H9 (cell line): ENCODE measurements at regions not wholly inside any gene's neighbourhood (a gene's known extent, or its start where the extent isn't known, plus 50 kb on each side); places are given as distances from the start of the nearest gene placed in this dataset.

Source experiments
- DNase-seq: peaks from one replicate; pipeline ENCODE4 v3.0.0-alpha.2; 2017
- H2AFZ ChIP-seq: one replicate; pipeline ENCODE4 v1.6.1; 2013; ENCODE audit warnings: mild to moderate bottlenecking, low read length, control low read depth, moderate library complexity
- H2AK5ac ChIP-seq: 2 replicates; pipeline ENCODE4 v1.6.1; 2013; ENCODE audit warnings: low read length, control low read depth, mixed read lengths; ENCODE audit not compliant: insufficient read length
- H2BK120ac ChIP-seq: one replicate; pipeline ENCODE4 v1.6.1; 2013; ENCODE audit warnings: low read depth, mild to moderate bottlenecking, low read length, control low read depth, inconsistent platforms; ENCODE audit not compliant: poor library complexity, severe bottlenecking
- H2BK12ac ChIP-seq: 2 replicates; pipeline ENCODE4 v1.6.1; 2013; ENCODE audit warnings: low read length, control low read depth, mixed read lengths, low read depth; ENCODE audit not compliant: insufficient read length
- H2BK15ac ChIP-seq: 2 replicates; pipeline ENCODE4 v1.6.1; 2013; ENCODE audit warnings: low read depth, low read length, control low read depth
- H2BK20ac ChIP-seq: one replicate; pipeline ENCODE4 v1.6.1; 2013; ENCODE audit warnings: low read depth, mild to moderate bottlenecking, low read length, control low read depth, inconsistent platforms; ENCODE audit not compliant: poor library complexity, severe bottlenecking
- H2BK5ac ChIP-seq: 2 replicates; pipeline ENCODE4 v1.6.1; 2013; ENCODE audit warnings: low read length, control low read depth, mixed read lengths; ENCODE audit not compliant: insufficient read length
- H3K14ac ChIP-seq: 2 replicates; pipeline ENCODE4 v1.6.1; 2013; ENCODE audit warnings: low read length, control low read depth; ENCODE audit not compliant: insufficient read depth
- H3K18ac ChIP-seq: 2 replicates; pipeline ENCODE4 v1.6.1; 2013; ENCODE audit warnings: low read depth, mild to moderate bottlenecking, mixed read lengths, low read length, control low read depth; ENCODE audit not compliant: insufficient read length
- H3K23ac ChIP-seq: 2 replicates; pipeline ENCODE4 v1.6.1; 2013; ENCODE audit warnings: low read length, control low read depth, mixed read lengths, low read depth; ENCODE audit not compliant: insufficient read length
- H3K23me2 ChIP-seq: 2 replicates; pipeline ENCODE4 v1.6.1; 2013; ENCODE audit warnings: low read depth, mild to moderate bottlenecking, mixed read lengths, low read length, control low read depth; ENCODE audit not compliant: insufficient read length, poor library complexity, severe bottlenecking
- H3K27ac ChIP-seq: 2 replicates; pipeline ENCODE4 v1.5.1; 2013; ENCODE audit warnings: low read length, control low read depth, mixed read lengths, low read depth; ENCODE audit not compliant: insufficient read length
- H3K27me3 ChIP-seq: 2 replicates; pipeline ENCODE4 v1.6.1; 2013; ENCODE audit warnings: low read length, control low read depth, inconsistent platforms; ENCODE audit not compliant: insufficient read depth
- H3K4ac ChIP-seq: 2 replicates; pipeline ENCODE4 v1.6.1; 2013; ENCODE audit warnings: low read depth, mild to moderate bottlenecking, control low read depth, inconsistent platforms, low read length, moderate library complexity
- H3K4me1 ChIP-seq: 2 replicates; pipeline ENCODE4 v1.6.1; 2013; ENCODE audit warnings: low read length, control low read depth, inconsistent platforms; ENCODE audit not compliant: insufficient read depth
- H3K4me2 ChIP-seq: 2 replicates; pipeline ENCODE4 v1.6.1; 2013; ENCODE audit warnings: low read length, control low read depth, mixed read lengths; ENCODE audit not compliant: insufficient read length, insufficient read depth
- H3K56ac ChIP-seq: 2 replicates; pipeline ENCODE4 v1.6.1; 2013; ENCODE audit warnings: low read depth, mild to moderate bottlenecking, mixed read lengths, low read length, control low read depth; ENCODE audit not compliant: insufficient read length
- H3K79me1 ChIP-seq: 2 replicates; pipeline ENCODE4 v1.6.1; 2013; ENCODE audit warnings: low read depth, mild to moderate bottlenecking, moderate library complexity, low read length, control low read depth, inconsistent platforms; ENCODE audit not compliant: insufficient read depth, poor library complexity, severe bottlenecking
- H3K79me2 ChIP-seq: 2 replicates; pipeline ENCODE4 v1.6.1; 2013; ENCODE audit warnings: low read length, control low read depth, inconsistent platforms; ENCODE audit not compliant: insufficient read depth
- H3K9ac ChIP-seq: 2 replicates; pipeline ENCODE4 v1.6.1; 2013; ENCODE audit warnings: low read length, control low read depth, mixed read lengths; ENCODE audit not compliant: insufficient read length; ENCODE audit errors: extremely low read depth
- H3K9me3 ChIP-seq: one replicate; pipeline ENCODE4 v1.6.1; 2013; ENCODE audit warnings: low read depth, low read length, inconsistent platforms; ENCODE audit not compliant: control insufficient read depth
- H3T11ph ChIP-seq: one replicate; pipeline ENCODE4 v1.6.1; 2013; ENCODE audit warnings: mild to moderate bottlenecking, low read length, control low read depth, inconsistent platforms
- H4K20me1 ChIP-seq: one replicate; pipeline ENCODE4 v1.6.1; 2013; ENCODE audit not compliant: control insufficient read depth, insufficient read length, insufficient read depth
- H4K5ac ChIP-seq: 2 replicates; pipeline ENCODE4 v1.6.1; 2013; ENCODE audit warnings: low read depth, mild to moderate bottlenecking, mixed read lengths, low read length, control low read depth; ENCODE audit not compliant: insufficient read length
- H4K8ac ChIP-seq: replicated peaks from 2 replicates; pipeline ENCODE4 v1.6.1; 2013; ENCODE audit warnings: low read length, control low read depth, mixed read lengths, low read depth; ENCODE audit not compliant: insufficient read length
- H4K91ac ChIP-seq: 2 replicates; pipeline ENCODE4 v1.6.1; 2013; ENCODE audit warnings: low read depth, mild to moderate bottlenecking, moderate library complexity, mixed read lengths, low read length, control low read depth; ENCODE audit not compliant: insufficient read length
- H3K27ac Mint-ChIP-seq, 3 experiments: 2 replicates in 2 of 3; 3 replicates in 1 of 3; pipeline ENCODE4 v1.8.0; 2020 to 2021; ENCODE audit warnings: mixed read lengths in 3 of 3, mild to moderate bottlenecking in 1 of 3, moderate library complexity in 1 of 3
- H3K27me3 Mint-ChIP-seq: 2 replicates; pipeline ENCODE4 v1.8.0; 2021; ENCODE audit warnings: low read depth, mild to moderate bottlenecking, moderate library complexity, mixed read lengths
- H3K36me3 Mint-ChIP-seq, 3 experiments: 2 replicates in 2 of 3; 3 replicates in 1 of 3; pipeline ENCODE4 v1.8.0; 2020 to 2021; ENCODE audit warnings: low read depth in 3 of 3, mixed read lengths in 3 of 3; ENCODE audit not compliant: insufficient read depth in 1 of 3
- H3K4me1 Mint-ChIP-seq, 2 experiments: 2 replicates each; pipeline ENCODE4 v1.8.0; 2020; ENCODE audit warnings: mixed read lengths in 2 of 2
- H3K4me3 Mint-ChIP-seq, 2 experiments: 2 replicates in 1 of 2; 3 replicates in 1 of 2; pipeline ENCODE4 v1.8.0; 2020 to 2021; ENCODE audit warnings: mild to moderate bottlenecking in 2 of 2, mixed read lengths in 2 of 2, moderate library complexity in 1 of 2
- H3K9me3 Mint-ChIP-seq, 2 experiments: 2 replicates in 1 of 2; 3 replicates in 1 of 2; pipeline ENCODE4 v1.8.0; 2020; ENCODE audit warnings: mild to moderate bottlenecking in 2 of 2, mixed read lengths in 2 of 2, moderate library complexity in 1 of 2
- WGBS: extraction: QIAGEN DNeasy Blood & Tissue Kit; methylation state at CpG from one replicate; pipeline ENCODE4 v1.1.7; 2013; ENCODE audit warnings: missing lambda C conversion rate, low lambda C conversion rate, mixed read lengths; ENCODE audit not compliant: insufficient read length; ENCODE audit errors: extremely low coverage; 5-methylcytosine and 5-hydroxymethylcytosine counted together
- TF ChIP-seq, protein P1 (sequence below): fragments of 200-600 bp; sonication (generic); conservative IDR thresholded peaks from 3 replicates; pipeline ENCODE4 v1.8.0; 2021; ENCODE audit warnings: antibody characterized with exemption, mild to moderate bottlenecking

DNA sequence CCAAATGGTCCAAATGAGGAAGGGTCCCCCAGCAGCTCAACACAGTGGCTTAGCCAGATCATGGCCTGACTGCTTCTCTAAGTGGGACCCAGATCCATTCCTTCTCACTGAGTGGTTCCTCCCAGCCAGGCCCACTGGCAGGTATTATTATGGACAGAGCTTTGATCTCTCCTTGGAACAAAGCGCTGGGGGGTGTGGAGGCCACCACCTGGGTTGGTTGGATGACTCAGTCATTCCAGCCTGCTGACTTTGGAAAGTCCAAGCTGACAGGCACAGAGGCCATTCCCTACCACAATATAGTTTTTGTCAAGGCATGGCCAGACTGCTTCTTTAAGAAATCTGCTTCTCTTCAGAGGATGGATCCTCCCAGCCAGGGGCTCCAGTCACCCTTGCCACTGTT is 341.1 kb downstream of the BTG1 start:
- TF ChIP-seq, protein P1, sequence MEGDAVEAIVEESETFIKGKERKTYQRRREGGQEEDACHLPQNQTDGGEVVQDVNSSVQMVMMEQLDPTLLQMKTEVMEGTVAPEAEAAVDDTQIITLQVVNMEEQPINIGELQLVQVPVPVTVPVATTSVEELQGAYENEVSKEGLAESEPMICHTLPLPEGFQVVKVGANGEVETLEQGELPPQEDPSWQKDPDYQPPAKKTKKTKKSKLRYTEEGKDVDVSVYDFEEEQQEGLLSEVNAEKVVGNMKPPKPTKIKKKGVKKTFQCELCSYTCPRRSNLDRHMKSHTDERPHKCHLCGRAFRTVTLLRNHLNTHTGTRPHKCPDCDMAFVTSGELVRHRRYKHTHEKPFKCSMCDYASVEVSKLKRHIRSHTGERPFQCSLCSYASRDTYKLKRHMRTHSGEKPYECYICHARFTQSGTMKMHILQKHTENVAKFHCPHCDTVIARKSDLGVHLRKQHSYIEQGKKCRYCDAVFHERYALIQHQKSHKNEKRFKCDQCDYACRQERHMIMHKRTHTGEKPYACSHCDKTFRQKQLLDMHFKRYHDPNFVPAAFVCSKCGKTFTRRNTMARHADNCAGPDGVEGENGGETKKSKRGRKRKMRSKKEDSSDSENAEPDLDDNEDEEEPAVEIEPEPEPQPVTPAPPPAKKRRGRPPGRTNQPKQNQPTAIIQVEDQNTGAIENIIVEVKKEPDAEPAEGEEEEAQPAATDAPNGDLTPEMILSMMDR = no peak
- H2BK20ac ChIP-seq = no peak overlapping the region

More for the DNA sequence above, 341.1 kb downstream of the BTG1 start:
- no peaks in the 10 kb centered on the region for H4K20me1 ChIP-seq
- no peak overlapping the region for H3K18ac ChIP-seq
- peak; percentile 27 for DNase-seq
- no peak overlapping the region for H3K27ac Mint-ChIP-seq
- H3K4me2 ChIP-seq = no peak overlapping the region
- H3K27me3 ChIP-seq = no peaks in the 10 kb centered on the region
- H2BK120ac ChIP-seq = no peak overlapping the region
- H3K4ac ChIP-seq = no peak overlapping the region
- H4K5ac ChIP-seq = no peak overlapping the region
- H3K4me3 Mint-ChIP-seq = no peak overlapping the region
- peaks cover 6% of the 10 kb centered on the region in 2 experiments; a peak in 4 of 5 replicates for H3K9me3 Mint-ChIP-seq
- no peak overlapping the region for H2AK5ac ChIP-seq
- no peak overlapping the region for H3K14ac ChIP-seq
- WGBS = no CpG with 5 or more reads among the region's 1 CpG
- H3K27ac ChIP-seq = no peak overlapping the region
- H4K91ac ChIP-seq = no peak overlapping the region
- no peak overlapping the region for H3K9ac ChIP-seq
- H2AFZ ChIP-seq = no peak overlapping the region
- no peak overlapping the region for H2BK12ac ChIP-seq
- no peaks in the 10 kb centered on the region for H3K4me1 Mint-ChIP-seq
- H3K79me1 ChIP-seq = no peaks in the 10 kb centered on the region
- peaks cover 4 to 25% (median 11%) of the 10 kb centered on the region in 3 experiments; a peak in 5 of 7 replicates for H3K36me3 Mint-ChIP-seq
- H3K27me3 Mint-ChIP-seq = no peaks in the 10 kb centered on the region
- no peaks in the 10 kb centered on the region for H3K4me1 ChIP-seq
- H3K23ac ChIP-seq = no peak overlapping the region
- no peaks in the 10 kb centered on the region for H3K23me2 ChIP-seq
- no peak overlapping the region for H4K8ac ChIP-seq
- no peaks in the 10 kb centered on the region for H3K79me2 ChIP-seq
- H3K9me3 ChIP-seq = no peaks in the 10 kb centered on the region
- no peak overlapping the region for H3T11ph ChIP-seq
- no peak overlapping the region for H2BK15ac ChIP-seq
- no peak overlapping the region for H2BK5ac ChIP-seq
- H3K56ac ChIP-seq = no peak overlapping the region
